ENCODE measurements at regions not wholly inside any gene's neighbourhood (a gene's known extent, or its start where the extent isn't known, plus 50 kb on each side); places are given as distances from the start of the nearest gene placed in this dataset.

DNA sequence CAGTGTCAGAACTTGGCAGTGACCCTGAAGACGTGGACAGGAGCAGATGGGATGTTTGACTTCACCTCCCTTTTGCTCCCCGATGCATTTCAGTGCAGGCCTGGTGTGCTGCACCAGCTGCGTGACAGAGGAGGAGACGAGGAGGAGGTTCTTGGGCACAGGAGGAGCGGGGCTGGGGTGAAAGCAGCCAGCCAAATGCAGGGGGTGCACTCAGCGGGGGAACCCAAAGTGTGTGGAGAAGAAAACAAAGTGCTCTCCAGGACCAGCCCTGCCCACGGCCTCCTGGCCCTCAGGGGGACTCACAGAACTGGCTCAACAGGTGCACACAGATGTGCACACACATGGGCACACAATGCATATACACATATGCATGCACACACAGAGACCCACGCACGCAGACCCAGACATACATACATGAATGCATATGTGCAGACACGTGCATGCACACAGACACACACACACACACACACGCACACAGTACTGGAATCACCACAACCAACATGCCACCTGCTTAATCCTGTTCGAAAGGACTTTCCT, 91.7 kb upstream of the SFSWAP start:
- H4K20me1 ChIP-seq (ENCODE audit: insufficient read depth), result no peaks in the 10 kb centered on the region
- H3K9ac ChIP-seq (ENCODE audit: low read length), result no peak overlapping the region

DNA sequence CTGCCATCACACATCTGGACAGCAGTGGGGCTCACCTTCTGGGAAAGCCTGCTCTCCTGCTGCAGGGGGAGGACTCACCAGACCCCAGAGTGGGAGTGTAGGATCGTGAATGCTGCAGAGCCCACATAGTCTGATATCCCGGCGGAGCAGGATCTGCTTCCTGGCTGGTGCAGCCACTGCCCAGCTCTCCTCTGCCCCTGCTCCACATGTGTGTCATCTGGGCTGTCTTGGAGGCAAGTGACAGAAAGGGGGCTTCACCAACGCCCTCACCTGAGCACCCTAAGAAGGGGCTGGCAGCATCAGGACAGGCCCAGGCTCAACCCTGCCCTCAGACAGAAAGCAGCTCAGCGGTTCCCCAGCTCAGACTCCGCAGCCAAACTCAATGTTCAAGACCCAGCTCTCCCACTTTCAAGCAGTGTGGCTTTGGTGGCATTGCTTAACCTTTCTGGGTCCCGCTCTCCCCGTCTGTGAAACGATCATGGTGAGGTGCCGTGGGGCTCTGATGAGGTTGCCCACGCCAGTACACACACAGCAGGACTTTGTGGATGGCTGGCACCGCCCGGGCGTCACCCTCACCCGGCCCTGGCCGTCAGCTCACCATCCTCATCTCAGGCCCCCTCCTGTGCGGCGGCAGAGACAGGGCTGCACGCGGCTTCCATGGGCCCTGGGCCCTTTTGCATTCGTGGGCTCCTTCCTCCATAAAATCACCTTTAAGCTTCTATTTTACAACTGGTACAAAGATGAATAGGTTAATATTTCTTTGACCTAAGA, 91.0 kb upstream of the SFSWAP start:
- Histone ChIP-seq H3K36me3 (ENCODE audit: insufficient read depth, low read length) (no peaks in the 10 kb centered on the region), H3F3A (ENCODE audit: insufficient read depth, low read length, poor library complexity, severe bottlenecking) (no peaks in the 10 kb centered on the region), H3K27ac (ENCODE audit: low read length) (no peak overlapping the region), H3K9me3 (ENCODE audit: low read length) (no peaks in the 10 kb centered on the region), H3K4me2 (ENCODE audit: low read length) (no peak overlapping the region), H3K27me3 (ENCODE audit: insufficient read depth, low read depth, low read length) (no peaks in the 10 kb centered on the region), H3K4me3 (ENCODE audit: low read length) (no peak overlapping the region), H3K9ac (ENCODE audit: low read length) (no peak overlapping the region), H3K79me2 (replicated peaks; ENCODE audit: insufficient read depth, low read length) (no peaks in the 10 kb centered on the region), H3K9me2 (ENCODE audit: insufficient read depth, low read length) (no peaks in the 10 kb centered on the region), H4K20me1 (ENCODE audit: insufficient read depth) (no peaks in the 10 kb centered on the region), H2AFZ (ENCODE audit: low read depth, low read length) (no peak overlapping the region)
- TF ChIP-seq SMC3 (conservative IDR thresholded peaks at IDR 0.05; ENCODE audit: poor library complexity) (no peak), EP300 (conservative IDR thresholded peaks at IDR 0.05; ENCODE audit: poor library complexity, severe bottlenecking) (no peak), POLR2AphosphoS5 (IDR thresholded peaks at IDR 0.05) (no peak)
- TF ChIP-seq, protein P1, sequence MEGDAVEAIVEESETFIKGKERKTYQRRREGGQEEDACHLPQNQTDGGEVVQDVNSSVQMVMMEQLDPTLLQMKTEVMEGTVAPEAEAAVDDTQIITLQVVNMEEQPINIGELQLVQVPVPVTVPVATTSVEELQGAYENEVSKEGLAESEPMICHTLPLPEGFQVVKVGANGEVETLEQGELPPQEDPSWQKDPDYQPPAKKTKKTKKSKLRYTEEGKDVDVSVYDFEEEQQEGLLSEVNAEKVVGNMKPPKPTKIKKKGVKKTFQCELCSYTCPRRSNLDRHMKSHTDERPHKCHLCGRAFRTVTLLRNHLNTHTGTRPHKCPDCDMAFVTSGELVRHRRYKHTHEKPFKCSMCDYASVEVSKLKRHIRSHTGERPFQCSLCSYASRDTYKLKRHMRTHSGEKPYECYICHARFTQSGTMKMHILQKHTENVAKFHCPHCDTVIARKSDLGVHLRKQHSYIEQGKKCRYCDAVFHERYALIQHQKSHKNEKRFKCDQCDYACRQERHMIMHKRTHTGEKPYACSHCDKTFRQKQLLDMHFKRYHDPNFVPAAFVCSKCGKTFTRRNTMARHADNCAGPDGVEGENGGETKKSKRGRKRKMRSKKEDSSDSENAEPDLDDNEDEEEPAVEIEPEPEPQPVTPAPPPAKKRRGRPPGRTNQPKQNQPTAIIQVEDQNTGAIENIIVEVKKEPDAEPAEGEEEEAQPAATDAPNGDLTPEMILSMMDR (IDR thresholded peaks at IDR 0.05; ENCODE audit: poor library complexity, severe bottlenecking), result no peak

More for the DNA sequence above, 91.7 kb upstream of the SFSWAP start:
- no peaks in the 10 kb centered on the region for H3K27me3 ChIP-seq (ENCODE audit: insufficient read depth, low read depth, low read length)
- no peak for TF ChIP-seq SMC3 (conservative IDR thresholded peaks at IDR 0.05; ENCODE audit: poor library complexity)
- no peak for TF ChIP-seq POLR2AphosphoS5 (IDR thresholded peaks at IDR 0.05)
- no peak for TF ChIP-seq TAF1 (IDR thresholded peaks at IDR 0.05; ENCODE audit: low read depth)
- TF ChIP-seq EZH2 (IDR thresholded peaks at IDR 0.05; ENCODE audit: borderline replicate concordance, insufficient read depth, low read length, poor library complexity, severe bottlenecking), result no peak
- TF ChIP-seq, protein P1 (IDR thresholded peaks at IDR 0.05; ENCODE audit: poor library complexity, severe bottlenecking), result no peak
- TF ChIP-seq, protein P2, sequence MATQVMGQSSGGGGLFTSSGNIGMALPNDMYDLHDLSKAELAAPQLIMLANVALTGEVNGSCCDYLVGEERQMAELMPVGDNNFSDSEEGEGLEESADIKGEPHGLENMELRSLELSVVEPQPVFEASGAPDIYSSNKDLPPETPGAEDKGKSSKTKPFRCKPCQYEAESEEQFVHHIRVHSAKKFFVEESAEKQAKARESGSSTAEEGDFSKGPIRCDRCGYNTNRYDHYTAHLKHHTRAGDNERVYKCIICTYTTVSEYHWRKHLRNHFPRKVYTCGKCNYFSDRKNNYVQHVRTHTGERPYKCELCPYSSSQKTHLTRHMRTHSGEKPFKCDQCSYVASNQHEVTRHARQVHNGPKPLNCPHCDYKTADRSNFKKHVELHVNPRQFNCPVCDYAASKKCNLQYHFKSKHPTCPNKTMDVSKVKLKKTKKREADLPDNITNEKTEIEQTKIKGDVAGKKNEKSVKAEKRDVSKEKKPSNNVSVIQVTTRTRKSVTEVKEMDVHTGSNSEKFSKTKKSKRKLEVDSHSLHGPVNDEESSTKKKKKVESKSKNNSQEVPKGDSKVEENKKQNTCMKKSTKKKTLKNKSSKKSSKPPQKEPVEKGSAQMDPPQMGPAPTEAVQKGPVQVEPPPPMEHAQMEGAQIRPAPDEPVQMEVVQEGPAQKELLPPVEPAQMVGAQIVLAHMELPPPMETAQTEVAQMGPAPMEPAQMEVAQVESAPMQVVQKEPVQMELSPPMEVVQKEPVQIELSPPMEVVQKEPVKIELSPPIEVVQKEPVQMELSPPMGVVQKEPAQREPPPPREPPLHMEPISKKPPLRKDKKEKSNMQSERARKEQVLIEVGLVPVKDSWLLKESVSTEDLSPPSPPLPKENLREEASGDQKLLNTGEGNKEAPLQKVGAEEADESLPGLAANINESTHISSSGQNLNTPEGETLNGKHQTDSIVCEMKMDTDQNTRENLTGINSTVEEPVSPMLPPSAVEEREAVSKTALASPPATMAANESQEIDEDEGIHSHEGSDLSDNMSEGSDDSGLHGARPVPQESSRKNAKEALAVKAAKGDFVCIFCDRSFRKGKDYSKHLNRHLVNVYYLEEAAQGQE (IDR thresholded peaks at IDR 0.05; ENCODE audit: borderline replicate concordance), result no peak
- TF ChIP-seq EP300 (conservative IDR thresholded peaks at IDR 0.05; ENCODE audit: poor library complexity, severe bottlenecking), result no peak
- no peak for TF ChIP-seq MXI1 (conservative IDR thresholded peaks at IDR 0.05; ENCODE audit: poor library complexity, severe bottlenecking)
- no peak for TF ChIP-seq RAD21 (conservative IDR thresholded peaks at IDR 0.05)
- no peaks in the 10 kb centered on the region for H3K79me2 ChIP-seq (replicated peaks; ENCODE audit: insufficient read depth, low read length)
- H3K4me3 ChIP-seq (ENCODE audit: low read length), result no peak overlapping the region
- no peaks in the 10 kb centered on the region for H3K9me3 ChIP-seq (ENCODE audit: low read length)
- no peak overlapping the region for H2AFZ ChIP-seq (ENCODE audit: low read depth, low read length)
- H3K27ac ChIP-seq (ENCODE audit: low read length), result no peak overlapping the region
- no peak overlapping the region for H3K4me2 ChIP-seq (ENCODE audit: low read length)
- H3F3A ChIP-seq (ENCODE audit: insufficient read depth, low read length, poor library complexity, severe bottlenecking), result no peaks in the 10 kb centered on the region
- H3K36me3 ChIP-seq (ENCODE audit: insufficient read depth, low read length), result no peaks in the 10 kb centered on the region
- H3K9me2 ChIP-seq (ENCODE audit: insufficient read depth, low read length), result no peaks in the 10 kb centered on the region

All from neural cell (in vitro differentiated cells).